H1 (cell line): ENCODE measurements at regions not wholly inside any gene's neighbourhood (a gene's known extent, or its start where the extent isn't known, plus 50 kb on each side); places are given as distances from the start of the nearest gene placed in this dataset.

ENCODE experiments used
- CTCF ChIA-PET: fragments of 300-600 bp; sonication (Branson Sonifier 250); formaldehyde crosslinking; loops from one replicate; lab custom pipeline; 2021; ENCODE audit not compliant: partially characterized antibody; lab: Charles Lee
- POLR2A ChIA-PET: fragments of 300-600 bp; sonication (Branson Sonifier 250); formaldehyde crosslinking; loops from one replicate; lab custom pipeline; 2021; ENCODE audit warnings: inconsistent platforms; ENCODE audit not compliant: partially characterized antibody; lab: Charles Lee
- DNase-seq, 2 experiments: peaks; one replicate each; pipeline versions ENCODE4 v3.0.0 to v3.0.0-alpha.2; 2010 to 2022; ENCODE audit warnings: low spot score in 2 of 2, low read depth in 1 of 2, mixed read lengths in 1 of 2
- FAIRE-seq: peaks from 2 replicates; lab custom pipeline; 2011; peaks lifted over from hg19 to GRCh38; lab: Jason Lieb, UNC
- H2AFZ ChIP-seq: 2 replicates; pipeline ENCODE4 v1.8.1; 2012; ENCODE audit warnings: low read length, inconsistent platforms
- H2AK5ac ChIP-seq: 2 replicates; pipeline ENCODE4 v1.6.1; 2013; ENCODE audit warnings: low read depth, low read length
- H2BK120ac ChIP-seq: replicated peaks from 2 replicates; pipeline ENCODE3; 2013; ENCODE audit warnings: low read depth, low read length, inconsistent platforms
- H2BK12ac ChIP-seq: 2 replicates; pipeline ENCODE4 v1.6.1; 2013; ENCODE audit warnings: low read depth, low read length
- H2BK15ac ChIP-seq: 2 replicates; pipeline ENCODE4 v1.6.1; 2013; ENCODE audit warnings: low read length
- H2BK20ac ChIP-seq: 2 replicates; pipeline ENCODE4 v1.6.1; 2013; ENCODE audit warnings: low read length
- H2BK5ac ChIP-seq: 2 replicates; pipeline ENCODE4 v1.6.1; 2013; ENCODE audit warnings: low read depth, low read length
- H3K14ac ChIP-seq: 2 replicates; pipeline ENCODE4 v1.6.1; 2013; ENCODE audit warnings: inconsistent platforms; ENCODE audit not compliant: insufficient read length
- H3K18ac ChIP-seq: 2 replicates; pipeline ENCODE4 v1.6.1; 2013; ENCODE audit warnings: low read length; ENCODE audit errors: extremely low read depth
- H3K23ac ChIP-seq: 2 replicates; pipeline ENCODE4 v1.6.1; 2013; ENCODE audit warnings: inconsistent platforms; ENCODE audit not compliant: insufficient read length
- H3K23me2 ChIP-seq: 2 replicates; pipeline ENCODE4 v1.6.1; 2013; ENCODE audit warnings: low read depth, low read length
- H3K27ac ChIP-seq: 2 replicates; pipeline ENCODE4 v1.6.1; 2011; ENCODE audit warnings: low read depth, low read length, inconsistent platforms
- H3K27me3 ChIP-seq, 4 experiments: replicated peaks in 1 of 4; 1 replicate in 1 of 4; 2 replicates in 3 of 4; pipeline versions ENCODE4 v1.6.1 to v1.8.1; 2011 to 2013; ENCODE audit warnings: low read length in 3 of 4, mild to moderate bottlenecking in 3 of 4, inconsistent platforms in 2 of 4, mixed read lengths in 2 of 4, moderate library complexity in 1 of 4; ENCODE audit not compliant: control insufficient read depth in 3 of 4, insufficient read depth in 3 of 4; ENCODE audit errors: extremely low read depth in 1 of 4
- H3K36me3 ChIP-seq, 4 experiments: 2 replicates each; pipeline versions ENCODE4 v1.6.1 to v1.8.1; 2011 to 2013; ENCODE audit warnings: mild to moderate bottlenecking in 4 of 4, low read length in 3 of 4, moderate library complexity in 2 of 4, control low read depth in 1 of 4, inconsistent platforms in 1 of 4; ENCODE audit not compliant: insufficient read depth in 4 of 4, control insufficient read depth in 2 of 4
- H3K4ac ChIP-seq: replicated peaks from 2 replicates; pipeline ENCODE3; 2013; ENCODE audit warnings: low read length, low read depth, mixed read lengths, inconsistent platforms; ENCODE audit not compliant: insufficient read length
- H3K4me1 ChIP-seq, 4 experiments: replicated peaks in 1 of 4; 1 replicate in 1 of 4; 2 replicates in 3 of 4; pipeline versions ENCODE4 v1.6.1 to v1.8.1; 2011 to 2013; ENCODE audit warnings: low read length in 3 of 4, inconsistent platforms in 2 of 4, mixed read lengths in 1 of 4; ENCODE audit not compliant: insufficient read depth in 4 of 4, control insufficient read depth in 3 of 4
- H3K4me2 ChIP-seq, 2 experiments: 2 replicates each; pipeline versions ENCODE4 v1.6.1 to v1.8.1; 2011 to 2013; ENCODE audit warnings: low read depth in 2 of 2, low read length in 2 of 2, control low read depth in 1 of 2, inconsistent platforms in 1 of 2, mild to moderate bottlenecking in 1 of 2; ENCODE audit not compliant: insufficient read depth in 1 of 2
- H3K4me3 ChIP-seq, 4 experiments: fragments of 200-600, 300-600 bp in 1 of 4; sonication (generic), shearing (Covaris generic), sonication (Bioruptor Twin) in 1 of 4; 2 replicates each; pipeline versions ENCODE4 v1.5.1 to v1.8.1; 2011 to 2016; ENCODE audit warnings: low read length in 4 of 4, low read depth in 3 of 4, control low read depth in 2 of 4, inconsistent platforms in 2 of 4, mild to moderate bottlenecking in 2 of 4, mixed read lengths in 1 of 4, moderate library complexity in 1 of 4; ENCODE audit not compliant: insufficient read depth in 2 of 4; ENCODE audit errors: extremely low read depth in 1 of 4
- H3K56ac ChIP-seq: replicated peaks from 2 replicates; pipeline ENCODE3; 2013; ENCODE audit warnings: low read depth, mild to moderate bottlenecking, mixed read lengths, low read length, inconsistent platforms; ENCODE audit not compliant: insufficient read length
- H3K79me1 ChIP-seq: 2 replicates; pipeline ENCODE4 v1.6.1; 2013; ENCODE audit warnings: low read depth, low read length, control low read depth
- H3K79me2 ChIP-seq, 2 experiments: 2 replicates each; pipeline versions ENCODE4 v1.6.1 to v1.8.1; 2012 to 2013; ENCODE audit warnings: low read length in 2 of 2, mild to moderate bottlenecking in 2 of 2, inconsistent platforms in 1 of 2; ENCODE audit not compliant: insufficient read depth in 2 of 2, control insufficient read depth in 1 of 2
- H3K9ac ChIP-seq, 4 experiments: replicated peaks in 1 of 4; 1 replicate in 1 of 4; 2 replicates in 3 of 4; pipeline versions ENCODE4 v1.6.1 to v1.8.1; 2011 to 2013; ENCODE audit warnings: low read depth in 3 of 4, low read length in 3 of 4, control low read depth in 2 of 4, mild to moderate bottlenecking in 2 of 4, moderate library complexity in 2 of 4, inconsistent platforms in 1 of 4; ENCODE audit errors: extremely low read depth in 1 of 4
- H3K9me3 ChIP-seq, 2 experiments: 2 replicates each; pipeline versions ENCODE4 v1.6.1 to v1.8.1; 2012 to 2013; ENCODE audit warnings: mild to moderate bottlenecking in 2 of 2, moderate library complexity in 2 of 2, control low read depth in 1 of 2, inconsistent platforms in 1 of 2, low read depth in 1 of 2, low read length in 1 of 2, mixed read lengths in 1 of 2; ENCODE audit not compliant: insufficient read depth in 2 of 2
- H4K20me1 ChIP-seq, 2 experiments: replicated peaks in 1 of 2; 2 replicates each; pipeline versions ENCODE3 to v1.8.1; 2011 to 2013; ENCODE audit warnings: inconsistent platforms in 2 of 2, low read length in 2 of 2, mild to moderate bottlenecking in 1 of 2; ENCODE audit not compliant: insufficient read depth in 2 of 2, control insufficient read depth in 1 of 2
- H4K5ac ChIP-seq: 2 replicates; pipeline ENCODE4 v1.6.1; 2013; ENCODE audit warnings: low read length, low read depth, mixed read lengths, inconsistent platforms; ENCODE audit not compliant: insufficient read length
- H4K8ac ChIP-seq: 2 replicates; pipeline ENCODE4 v1.8.0; 2013; ENCODE audit warnings: mild to moderate bottlenecking, moderate library complexity, low read length, inconsistent platforms; ENCODE audit not compliant: insufficient read depth; ENCODE audit errors: extremely low read depth
- H4K91ac ChIP-seq: replicated peaks from 2 replicates; pipeline ENCODE3; 2013; ENCODE audit warnings: low read length, mixed read lengths, inconsistent platforms; ENCODE audit not compliant: insufficient read length
- BACH1 ChIP-seq: IDR thresholded peaks from 2 replicates; pipeline ENCODE4 v1.6.1; 2012; ENCODE audit warnings: low read length, improper control_type of control experiment
- CTBP2 ChIP-seq: IDR thresholded peaks from 2 replicates; pipeline ENCODE4 v1.7.0; 2011; ENCODE audit warnings: borderline replicate concordance, mild to moderate bottlenecking, moderate library complexity, mixed read lengths, low read length; ENCODE audit not compliant: insufficient read depth, insufficient read length
- EGR1 ChIP-seq: IDR thresholded peaks from 2 replicates; pipeline ENCODE4 v1.6.1; 2011; ENCODE audit warnings: low read depth, low read length, borderline replicate concordance
- KDM1A ChIP-seq: fragments of 200-600, 300-600 bp; sonication (generic); IDR thresholded peaks from 2 replicates; pipeline ENCODE4 v1.7.1; 2016; ENCODE audit warnings: mild to moderate bottlenecking, low read length, borderline replicate concordance
- NRF1 ChIP-seq: IDR thresholded peaks from 2 replicates; pipeline ENCODE4 v1.6.1; 2011; ENCODE audit warnings: mild to moderate bottlenecking, low read depth, low read length, improper control_type of control experiment
- POLR2AphosphoS5 ChIP-seq: IDR thresholded peaks from 2 replicates; pipeline ENCODE4 v1.6.1; 2011; ENCODE audit warnings: low read depth, low read length
- RXRA ChIP-seq: IDR thresholded peaks from 2 replicates; pipeline ENCODE4 v1.6.1; 2011; ENCODE audit warnings: low read depth, mild to moderate bottlenecking, low read length, moderate library complexity; ENCODE audit not compliant: insufficient read depth
- SIN3A ChIP-seq, 2 experiments: IDR thresholded peaks in 1 of 2; conservative IDR thresholded peaks in 1 of 2; 2 replicates each; pipeline ENCODE4 v1.6.1; 2011 to 2012; ENCODE audit warnings: low read length in 2 of 2, improper control_type of control experiment in 1 of 2, low read depth in 1 of 2, mild to moderate bottlenecking in 1 of 2
- SP2 ChIP-seq: IDR thresholded peaks from 2 replicates; pipeline ENCODE4 v1.6.1; 2012; ENCODE audit warnings: mild to moderate bottlenecking, low read length, inconsistent platforms
- SP4 ChIP-seq: IDR thresholded peaks from 2 replicates; pipeline ENCODE4 v1.6.1; 2012; ENCODE audit warnings: low read length, inconsistent platforms
- TAF1 ChIP-seq: IDR thresholded peaks from 2 replicates; pipeline ENCODE4 v1.6.1; 2011; ENCODE audit warnings: mild to moderate bottlenecking, low read depth, low read length
- TAF7 ChIP-seq: optimal IDR thresholded peaks from 2 replicates; pipeline ENCODE3; 2011; ENCODE audit warnings: low read depth, mild to moderate bottlenecking, inconsistent platforms, low read length, moderate library complexity, borderline replicate concordance
- WGBS, 2 experiments: shearing (Covaris generic) in 1 of 2; methylation state at CpG; one replicate each; pipeline versions ENCODE4 v1.1.6 to v1.1.7; 2013 to 2015; ENCODE audit warnings: low lambda C conversion rate in 2 of 2, mixed read lengths in 2 of 2, inconsistent platforms in 1 of 2, low coverage in 1 of 2, missing lambda C conversion rate in 1 of 2; ENCODE audit not compliant: insufficient replicate concordance in 2 of 2, insufficient coverage in 1 of 2, insufficient read length in 1 of 2; ENCODE audit errors: extremely low coverage in 1 of 2, missing lambda C conversion rate in 1 of 2; 5-methylcytosine and 5-hydroxymethylcytosine counted together
- TF ChIP-seq, protein P1 (sequence below): IDR thresholded peaks from 2 replicates; pipeline ENCODE4 v1.6.1; 2012; ENCODE audit warnings: inconsistent platforms
- TF ChIP-seq, protein P2 (sequence below): IDR thresholded peaks from 2 replicates; pipeline ENCODE4 v1.6.1; 2011; ENCODE audit warnings: low read depth, mild to moderate bottlenecking, low read length; ENCODE audit not compliant: insufficient read depth

DNA sequence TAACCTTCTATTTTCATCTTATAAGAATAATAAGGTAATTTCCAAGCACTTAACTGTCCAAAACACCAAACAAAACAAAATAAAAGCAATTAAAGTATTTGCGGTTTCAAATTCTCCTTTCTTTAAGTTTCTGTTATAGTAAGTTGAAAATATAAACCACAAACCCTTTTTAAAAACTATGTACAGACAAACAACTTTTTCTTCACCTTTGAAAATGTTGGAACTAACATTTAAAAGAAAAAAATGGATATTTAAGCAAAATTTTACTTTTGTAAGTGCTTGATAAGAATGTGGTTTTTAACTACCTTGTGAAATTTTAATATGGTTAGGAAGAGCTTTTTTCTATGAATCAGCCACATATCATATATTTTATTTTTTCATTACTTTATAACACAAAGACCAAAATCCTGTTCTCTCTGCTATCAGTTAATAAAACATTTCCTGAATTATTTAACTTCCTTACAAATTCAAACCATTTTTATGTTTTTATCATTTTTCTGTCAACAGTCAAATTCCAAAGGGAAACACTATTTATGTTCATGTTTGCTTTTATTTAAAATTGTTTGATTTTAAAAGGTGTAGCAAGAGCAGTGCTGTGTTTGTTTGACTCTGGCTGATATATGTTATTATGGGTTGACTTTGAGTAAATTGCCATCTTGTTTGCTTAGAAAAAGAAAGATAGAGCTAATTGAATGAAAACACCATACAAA is 554.1 kb upstream of the KLHL1 start:
- Histone ChIP-seq H3K4me1 (no peaks in the 10 kb centered on the region), H2BK20ac (no peak overlapping the region), H4K20me1 (no peaks in the 10 kb centered on the region), H2BK12ac (no peak overlapping the region), H3K14ac (no peak overlapping the region), H3K4me2 (no peak overlapping the region), H4K8ac (no peak overlapping the region), H2BK15ac (no peak overlapping the region), H4K5ac (no peak overlapping the region), H3K9ac (no peak overlapping the region), H2BK120ac (no peak overlapping the region), H2AK5ac (no peak overlapping the region), H3K23me2 (no peaks in the 10 kb centered on the region), H3K27me3 (no peaks in the 10 kb centered on the region), H3K27ac (no peak overlapping the region), H3K9me3 (no peaks in the 10 kb centered on the region), H3K79me1 (no peaks in the 10 kb centered on the region), H3K79me2 (no peaks in the 10 kb centered on the region), H3K18ac (no peak overlapping the region), H2BK5ac (no peak overlapping the region), H3K23ac (no peak overlapping the region), H3K4me3 (no peak overlapping the region), H3K56ac (no peak overlapping the region), H4K91ac (no peak overlapping the region), H3K36me3 (no peaks in the 10 kb centered on the region), H3K4ac (no peak overlapping the region), H2AFZ (no peak overlapping the region)
- POLR2A ChIA-PET, result no interaction called here
- WGBS, 2 experiments, result 86% methylated on average over 1 of the region's 1 CpG; no CpG with 5 or more reads in 1 of the 2 experiments
- DNase-seq (no peak), FAIRE-seq (no peak)
- CTCF ChIA-PET, result no interaction called here
- TF ChIP-seq POLR2AphosphoS5, result no peak
- TF ChIP-seq TAF7, result no peak
- TF ChIP-seq RXRA, result no peak
- TF ChIP-seq CTBP2, result no peak
- no peak for TF ChIP-seq SIN3A (conservative IDR thresholded peaks at IDR 0.05 in 1 of 2, IDR thresholded peaks at IDR 0.05 in 1 of 2; ENCODE audit: low read depth in 1 of 2, low read length in 2 of 2)
- no peak for TF ChIP-seq SP4
- TF ChIP-seq TAF1, result no peak
- no peak for TF ChIP-seq KDM1A
- TF ChIP-seq BACH1, result no peak
- no peak for TF ChIP-seq SP2
- TF ChIP-seq, protein P1, sequence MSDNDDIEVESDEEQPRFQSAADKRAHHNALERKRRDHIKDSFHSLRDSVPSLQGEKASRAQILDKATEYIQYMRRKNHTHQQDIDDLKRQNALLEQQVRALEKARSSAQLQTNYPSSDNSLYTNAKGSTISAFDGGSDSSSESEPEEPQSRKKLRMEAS, result no peak
- TF ChIP-seq NRF1, result no peak
- TF ChIP-seq, protein P2, sequence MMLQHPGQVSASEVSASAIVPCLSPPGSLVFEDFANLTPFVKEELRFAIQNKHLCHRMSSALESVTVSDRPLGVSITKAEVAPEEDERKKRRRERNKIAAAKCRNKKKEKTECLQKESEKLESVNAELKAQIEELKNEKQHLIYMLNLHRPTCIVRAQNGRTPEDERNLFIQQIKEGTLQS, result no peak
- no peak for TF ChIP-seq EGR1
